Liver (tissue), 8 donors: ENCODE measurements at regions not wholly inside any gene's neighbourhood (a gene's known extent, or its start where the extent isn't known, plus 50 kb on each side); places are given as distances from the start of the nearest gene placed in this dataset.

ENCODE experiments used
- DNase-seq: peaks from one replicate; pipeline ENCODE4 v3.0.0-alpha.2; 2017; ENCODE audit warnings: low spot score
- H3K27ac ChIP-seq, 2 donors: one replicate each; pipeline ENCODE4 v1.7.0; 2013; ENCODE audit warnings: inconsistent platforms in 2 of 2, low read length in 2 of 2, control low read depth in 1 of 2, low read depth in 1 of 2, mild to moderate bottlenecking in 1 of 2
- H3K27me3 ChIP-seq, 4 donors: one replicate each; pipeline versions ENCODE4 v1.6.1 to v1.7.0; 2013; ENCODE audit warnings: low read length in 3 of 4, inconsistent platforms in 1 of 4, mild to moderate bottlenecking in 1 of 4, moderate library complexity in 1 of 4; ENCODE audit not compliant: control insufficient read depth in 4 of 4, insufficient read depth in 4 of 4
- H3K36me3 ChIP-seq, 4 donors: one replicate each; pipeline versions ENCODE4 v1.6.1 to v1.7.0; 2013; ENCODE audit warnings: low read length in 3 of 4, mild to moderate bottlenecking in 3 of 4, low read depth in 1 of 4, moderate library complexity in 1 of 4; ENCODE audit not compliant: control insufficient read depth in 4 of 4, insufficient read depth in 3 of 4
- H3K4me1 ChIP-seq, 4 donors: one replicate each; pipeline versions ENCODE4 v1.6.1 to v1.7.0; 2013; ENCODE audit warnings: low read length in 3 of 4, mild to moderate bottlenecking in 3 of 4, moderate library complexity in 1 of 4; ENCODE audit not compliant: control insufficient read depth in 4 of 4, insufficient read depth in 4 of 4
- H3K4me3 ChIP-seq, 3 donors: one replicate each; pipeline versions ENCODE4 v1.6.1 to v1.7.0; 2013; ENCODE audit warnings: low read length in 3 of 3, control low read depth in 1 of 3, low read depth in 1 of 3, mild to moderate bottlenecking in 1 of 3
- H3K9ac ChIP-seq, 2 donors: one replicate each; pipeline ENCODE4 v1.7.0; 2013; ENCODE audit warnings: low read length in 2 of 2, mild to moderate bottlenecking in 2 of 2, moderate library complexity in 2 of 2, control low read depth in 1 of 2, low read depth in 1 of 2
- H3K9me3 ChIP-seq, 4 donors: one replicate each; pipeline versions ENCODE4 v1.6.1 to v1.7.0; 2013; ENCODE audit warnings: low read length in 3 of 4; ENCODE audit not compliant: control insufficient read depth in 4 of 4
- EGR1 ChIP-seq, 2 donors: IDR thresholded peaks; 2 replicates each; pipeline ENCODE4 v1.6.1; 2016 to 2018; ENCODE audit warnings: antibody characterized with exemption in 2 of 2, low read depth in 2 of 2
- FOXA1 ChIP-seq: IDR thresholded peaks from 2 replicates; pipeline ENCODE4 v1.6.1; 2016; ENCODE audit warnings: antibody characterized with exemption
- FOXA2 ChIP-seq: IDR thresholded peaks from 2 replicates; pipeline ENCODE4 v1.6.1; 2016; ENCODE audit warnings: antibody characterized with exemption
- GABPA ChIP-seq, 2 donors: IDR thresholded peaks in 1 of 2; conservative IDR thresholded peaks in 1 of 2; 2 replicates each; pipeline ENCODE4 v1.6.1; 2016; ENCODE audit warnings: antibody characterized with exemption in 2 of 2, mild to moderate bottlenecking in 1 of 2, moderate library complexity in 1 of 2
- HNF4A ChIP-seq, 2 donors: conservative IDR thresholded peaks; 2 replicates each; pipeline ENCODE4 v1.6.1; 2016; ENCODE audit warnings: antibody characterized with exemption in 2 of 2, mild to moderate bottlenecking in 2 of 2
- HNF4G ChIP-seq: IDR thresholded peaks from 2 replicates; pipeline ENCODE4 v1.6.1; 2016; ENCODE audit warnings: antibody characterized with exemption
- JUND ChIP-seq, 2 donors: IDR thresholded peaks; 2 replicates each; pipeline ENCODE4 v1.6.1; 2016; ENCODE audit warnings: antibody characterized with exemption in 2 of 2
- MAX ChIP-seq: IDR thresholded peaks from 2 replicates; pipeline ENCODE4 v1.6.1; 2016; ENCODE audit warnings: antibody characterized with exemption
- NR2F2 ChIP-seq: IDR thresholded peaks from 2 replicates; pipeline ENCODE4 v1.6.1; 2016; ENCODE audit warnings: antibody characterized with exemption
- RAD21 ChIP-seq, 2 donors: IDR thresholded peaks; 2 replicates each; pipeline ENCODE4 v1.6.1; 2016; ENCODE audit warnings: antibody characterized with exemption in 2 of 2, mild to moderate bottlenecking in 2 of 2
- RXRA ChIP-seq, 2 donors: IDR thresholded peaks; 2 replicates each; pipeline ENCODE4 v1.6.1; 2017 to 2018; ENCODE audit warnings: antibody characterized with exemption in 2 of 2, mild to moderate bottlenecking in 1 of 2
- SP1 ChIP-seq: IDR thresholded peaks from 2 replicates; pipeline ENCODE4 v1.6.1; 2018; ENCODE audit warnings: antibody characterized with exemption, mild to moderate bottlenecking
- TAF1 ChIP-seq: conservative IDR thresholded peaks from 2 replicates; pipeline ENCODE4 v1.6.1; 2016; ENCODE audit warnings: antibody characterized with exemption, mild to moderate bottlenecking
- YY1 ChIP-seq: IDR thresholded peaks from 2 replicates; pipeline ENCODE4 v1.6.1; 2016; ENCODE audit warnings: antibody characterized with exemption, mild to moderate bottlenecking
- ZBTB33 ChIP-seq: IDR thresholded peaks from 2 replicates; pipeline ENCODE4 v1.6.1; 2016; ENCODE audit warnings: antibody characterized with exemption
- WGBS: extraction: QIAGEN DNeasy Blood & Tissue Kit; methylation state at CpG from one replicate; pipeline ENCODE4 v1.1.7; 2013; 5-methylcytosine and 5-hydroxymethylcytosine counted together
- TF ChIP-seq, protein P1 (sequence below): IDR thresholded peaks from 2 replicates; pipeline ENCODE4 v1.6.1; 2016; ENCODE audit warnings: antibody characterized with exemption
- TF ChIP-seq, protein P2 (sequence below): IDR thresholded peaks from 2 replicates; pipeline ENCODE4 v1.6.1; 2016; ENCODE audit warnings: antibody characterized with exemption, mild to moderate bottlenecking
- TF ChIP-seq, protein P3 (sequence below): fragments of 150-350 bp; IDR thresholded peaks from 2 replicates; pipeline ENCODE4 v1.5.1; 2017; ENCODE audit warnings: improper control_type of control experiment, low read depth, low read length; ENCODE audit not compliant: missing input control
- donor health status: healthy.
- donor health status: healthy.
- donor health status: healthy.
- donor health status: healthy.
- donor health status: healthy.

- no peak for TF ChIP-seq JUND (IDR thresholded peaks at IDR 0.05)
- Histone ChIP-seq H3K36me3 (no peaks in the 10 kb centered on the region), H3K9ac (no peak overlapping the region), H3K9me3 (no peaks in the 10 kb centered on the region), H3K4me1 (peaks cover 0 to 1% (median 0%) of the 10 kb centered on the region in 4 donors), H3K27ac (no peak overlapping the region), H3K27me3 (no peaks in the 10 kb centered on the region), H3K4me3 (no peak overlapping the region)
- DNase-seq: no peak
Observed at GRCh38 chr3:30139283-30139682, 467.1 kb upstream of the TGFBR2 start.

GRCh38 chr3:30140356-30141075 is 465.9 kb upstream of the TGFBR2 start:
- H3K9ac ChIP-seq: no peak overlapping the region
- DNase-seq: no peak
- no peak overlapping the region for H3K27ac ChIP-seq
- no peak for TF ChIP-seq HNF4G
- no peak for TF ChIP-seq NR2F2
- TF ChIP-seq RAD21 (IDR thresholded peaks at IDR 0.05): no peak
- TF ChIP-seq, protein P1, sequence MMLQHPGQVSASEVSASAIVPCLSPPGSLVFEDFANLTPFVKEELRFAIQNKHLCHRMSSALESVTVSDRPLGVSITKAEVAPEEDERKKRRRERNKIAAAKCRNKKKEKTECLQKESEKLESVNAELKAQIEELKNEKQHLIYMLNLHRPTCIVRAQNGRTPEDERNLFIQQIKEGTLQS: no peak
- no peak for TF ChIP-seq RXRA (IDR thresholded peaks at IDR 0.05)
- TF ChIP-seq, protein P2, sequence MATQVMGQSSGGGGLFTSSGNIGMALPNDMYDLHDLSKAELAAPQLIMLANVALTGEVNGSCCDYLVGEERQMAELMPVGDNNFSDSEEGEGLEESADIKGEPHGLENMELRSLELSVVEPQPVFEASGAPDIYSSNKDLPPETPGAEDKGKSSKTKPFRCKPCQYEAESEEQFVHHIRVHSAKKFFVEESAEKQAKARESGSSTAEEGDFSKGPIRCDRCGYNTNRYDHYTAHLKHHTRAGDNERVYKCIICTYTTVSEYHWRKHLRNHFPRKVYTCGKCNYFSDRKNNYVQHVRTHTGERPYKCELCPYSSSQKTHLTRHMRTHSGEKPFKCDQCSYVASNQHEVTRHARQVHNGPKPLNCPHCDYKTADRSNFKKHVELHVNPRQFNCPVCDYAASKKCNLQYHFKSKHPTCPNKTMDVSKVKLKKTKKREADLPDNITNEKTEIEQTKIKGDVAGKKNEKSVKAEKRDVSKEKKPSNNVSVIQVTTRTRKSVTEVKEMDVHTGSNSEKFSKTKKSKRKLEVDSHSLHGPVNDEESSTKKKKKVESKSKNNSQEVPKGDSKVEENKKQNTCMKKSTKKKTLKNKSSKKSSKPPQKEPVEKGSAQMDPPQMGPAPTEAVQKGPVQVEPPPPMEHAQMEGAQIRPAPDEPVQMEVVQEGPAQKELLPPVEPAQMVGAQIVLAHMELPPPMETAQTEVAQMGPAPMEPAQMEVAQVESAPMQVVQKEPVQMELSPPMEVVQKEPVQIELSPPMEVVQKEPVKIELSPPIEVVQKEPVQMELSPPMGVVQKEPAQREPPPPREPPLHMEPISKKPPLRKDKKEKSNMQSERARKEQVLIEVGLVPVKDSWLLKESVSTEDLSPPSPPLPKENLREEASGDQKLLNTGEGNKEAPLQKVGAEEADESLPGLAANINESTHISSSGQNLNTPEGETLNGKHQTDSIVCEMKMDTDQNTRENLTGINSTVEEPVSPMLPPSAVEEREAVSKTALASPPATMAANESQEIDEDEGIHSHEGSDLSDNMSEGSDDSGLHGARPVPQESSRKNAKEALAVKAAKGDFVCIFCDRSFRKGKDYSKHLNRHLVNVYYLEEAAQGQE: no peak
- TF ChIP-seq SP1: no peak
- no peak for TF ChIP-seq FOXA1
- TF ChIP-seq, protein P3, sequence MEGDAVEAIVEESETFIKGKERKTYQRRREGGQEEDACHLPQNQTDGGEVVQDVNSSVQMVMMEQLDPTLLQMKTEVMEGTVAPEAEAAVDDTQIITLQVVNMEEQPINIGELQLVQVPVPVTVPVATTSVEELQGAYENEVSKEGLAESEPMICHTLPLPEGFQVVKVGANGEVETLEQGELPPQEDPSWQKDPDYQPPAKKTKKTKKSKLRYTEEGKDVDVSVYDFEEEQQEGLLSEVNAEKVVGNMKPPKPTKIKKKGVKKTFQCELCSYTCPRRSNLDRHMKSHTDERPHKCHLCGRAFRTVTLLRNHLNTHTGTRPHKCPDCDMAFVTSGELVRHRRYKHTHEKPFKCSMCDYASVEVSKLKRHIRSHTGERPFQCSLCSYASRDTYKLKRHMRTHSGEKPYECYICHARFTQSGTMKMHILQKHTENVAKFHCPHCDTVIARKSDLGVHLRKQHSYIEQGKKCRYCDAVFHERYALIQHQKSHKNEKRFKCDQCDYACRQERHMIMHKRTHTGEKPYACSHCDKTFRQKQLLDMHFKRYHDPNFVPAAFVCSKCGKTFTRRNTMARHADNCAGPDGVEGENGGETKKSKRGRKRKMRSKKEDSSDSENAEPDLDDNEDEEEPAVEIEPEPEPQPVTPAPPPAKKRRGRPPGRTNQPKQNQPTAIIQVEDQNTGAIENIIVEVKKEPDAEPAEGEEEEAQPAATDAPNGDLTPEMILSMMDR: no peak
- TF ChIP-seq TAF1: no peak
- no peak for TF ChIP-seq EGR1 (IDR thresholded peaks at IDR 0.05; ENCODE audit: low read depth in 2 of 2)
- TF ChIP-seq YY1: no peak
- no peak for TF ChIP-seq MAX
- no peak for TF ChIP-seq HNF4A (conservative IDR thresholded peaks at IDR 0.05)
- no peak for TF ChIP-seq JUND (IDR thresholded peaks at IDR 0.05)
- no peak for TF ChIP-seq GABPA (IDR thresholded peaks at IDR 0.05 in 1 of 2, conservative IDR thresholded peaks at IDR 0.05 in 1 of 2)
- no peak for TF ChIP-seq FOXA2
- TF ChIP-seq ZBTB33: no peak
- H3K4me3 ChIP-seq: no peak overlapping the region
- no peaks in the 10 kb centered on the region for H3K9me3 ChIP-seq
- 82% methylated on average over 3 of the region's 3 CpGs for WGBS
- H3K36me3 ChIP-seq: no peaks in the 10 kb centered on the region
- peaks cover 0 to 1% (median 0%) of the 10 kb centered on the region in 4 donors for H3K4me1 ChIP-seq
- no peaks in the 10 kb centered on the region for H3K27me3 ChIP-seq
